Brain microvascular endothelial cell (primary cell): ENCODE measurements at regions not wholly inside any gene's neighbourhood (a gene's known extent, or its start where the extent isn't known, plus 50 kb on each side); places are given as distances from the start of the nearest gene placed in this dataset.

ENCODE experiments used
- DNase-seq: peaks from one replicate; pipeline ENCODE4 v3.0.0-alpha.2; 2020
- H3K27ac ChIP-seq: fragments of 250-450 bp; sonication (Bioruptor Pico); 2 replicates; pipeline ENCODE4 v1.5.1; 2020; ENCODE audit warnings: mild to moderate bottlenecking, moderate library complexity
- H3K27me3 ChIP-seq: fragments of 250-450 bp; sonication (Bioruptor Pico); replicated peaks from 2 replicates; pipeline ENCODE4 v1.5.1; 2020; ENCODE audit warnings: mild to moderate bottlenecking
- H3K36me3 ChIP-seq: fragments of 250-450 bp; sonication (Bioruptor Pico); replicated peaks from 2 replicates; pipeline ENCODE4 v1.5.1; 2020; ENCODE audit warnings: mild to moderate bottlenecking
- H3K4me3 ChIP-seq: 2 replicates; pipeline ENCODE4 v1.5.1; 2011; ENCODE audit warnings: low read depth, mild to moderate bottlenecking, control low read depth, low read length, moderate library complexity
- CTCF ChIP-seq: IDR thresholded peaks from 2 replicates; pipeline ENCODE4 v1.5.1; 2011; ENCODE audit warnings: low read depth, mild to moderate bottlenecking, moderate library complexity, low read length, control low read depth, inconsistent platforms; ENCODE audit errors: missing control alignments
- in situ Hi-C: cut with HindIII; loops from 2 replicates; pipeline ENCODE4 v1.10.0; 2017; ENCODE audit warnings: low sequenced_read_pairs, low pct_ligation_motif_present

GRCh38 chr10:130361351-130362105, 225.3 kb downstream of the GLRX3 start:
- Histone ChIP-seq H3K27ac (no peak overlapping the region), H3K4me3 (no peak overlapping the region), H3K27me3 (no peaks in the 10 kb centered on the region), H3K36me3 (no peaks in the 10 kb centered on the region)
- in situ Hi-C loops = no loop called here
- DNase-seq = no peak
- no peak for TF ChIP-seq CTCF

- H3K4me3 ChIP-seq = no peak overlapping the region
- in situ Hi-C loops = no loop called here
- H3K27ac ChIP-seq = no peak overlapping the region
- no peak for DNase-seq
- H3K36me3 ChIP-seq = no peaks in the 10 kb centered on the region
- H3K27me3 ChIP-seq = no peaks in the 10 kb centered on the region
- TF ChIP-seq CTCF = no peak
These were observed 226.1 kb downstream of the GLRX3 start for GRCh38 chr10:130362308-130362761.

- no peak overlapping the region for H3K27ac ChIP-seq
- H3K36me3 ChIP-seq = no peaks in the 10 kb centered on the region
- in situ Hi-C loops = no loop called here
- H3K27me3 ChIP-seq = no peaks in the 10 kb centered on the region
- H3K4me3 ChIP-seq = no peak overlapping the region
- no peak for TF ChIP-seq CTCF
- no peak for DNase-seq
These were observed 226.9 kb downstream of the GLRX3 start for GRCh38 chr10:130363051-130363450.

- no peak for TF ChIP-seq CTCF
- in situ Hi-C loops = no loop called here
- no peaks in the 10 kb centered on the region for H3K27me3 ChIP-seq
- no peak for DNase-seq
- no peaks in the 10 kb centered on the region for H3K36me3 ChIP-seq
- no peak overlapping the region for H3K4me3 ChIP-seq
- no peak overlapping the region for H3K27ac ChIP-seq
These were observed 227.8 kb downstream of the GLRX3 start for GRCh38 chr10:130363899-130364445.

GRCh38 chr10:130364631-130365411, 228.6 kb downstream of the GLRX3 start:
- H3K36me3 ChIP-seq = no peaks in the 10 kb centered on the region
- H3K27ac ChIP-seq = no peak overlapping the region
- H3K4me3 ChIP-seq = no peak overlapping the region
- DNase-seq = no peak
- no peak for TF ChIP-seq CTCF
- no peaks in the 10 kb centered on the region for H3K27me3 ChIP-seq
- in situ Hi-C loops = no loop called here
